HG03469 (cell line): ENCODE measurements at regions not wholly inside any gene's neighbourhood (a gene's known extent, or its start where the extent isn't known, plus 50 kb on each side); places are given as distances from the start of the nearest gene placed in this dataset.
"Not testable (repeated sequence)": the region's sequence is repeated elsewhere in the genome, so short reads cannot be mapped to it uniquely, and the experiment has no call there.

Experiments used
- ATAC-seq: cut with Tn5 transposase; IDR thresholded peaks from one replicate; pipeline ENCODE4 v1.9.1; 2021; ENCODE audit warnings: mild to moderate bottlenecking, moderate library complexity, moderate number of reproducible peaks; ENCODE audit not compliant: unreplicated experiment

DNA sequence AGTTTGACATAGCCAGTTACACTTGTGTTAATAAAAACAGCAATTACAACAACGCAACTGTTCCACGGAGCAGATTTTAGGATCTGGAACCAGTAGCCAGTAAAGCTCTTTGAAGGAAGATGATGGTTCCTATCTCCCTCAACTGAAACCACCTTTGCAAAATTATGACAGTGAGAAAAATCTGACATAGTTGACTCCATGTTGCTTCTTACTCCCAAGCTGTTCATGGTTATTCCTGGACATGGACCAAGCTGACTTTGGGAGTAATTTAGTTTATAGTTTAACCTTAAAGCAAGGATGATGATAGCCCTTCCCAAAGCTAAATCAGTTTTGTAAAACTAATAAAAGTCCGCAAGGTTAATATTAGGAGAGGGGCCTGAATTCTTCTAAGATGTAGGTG is 518.0 kb upstream of the ZP4 start:
- no peak for ATAC-seq

DNA sequence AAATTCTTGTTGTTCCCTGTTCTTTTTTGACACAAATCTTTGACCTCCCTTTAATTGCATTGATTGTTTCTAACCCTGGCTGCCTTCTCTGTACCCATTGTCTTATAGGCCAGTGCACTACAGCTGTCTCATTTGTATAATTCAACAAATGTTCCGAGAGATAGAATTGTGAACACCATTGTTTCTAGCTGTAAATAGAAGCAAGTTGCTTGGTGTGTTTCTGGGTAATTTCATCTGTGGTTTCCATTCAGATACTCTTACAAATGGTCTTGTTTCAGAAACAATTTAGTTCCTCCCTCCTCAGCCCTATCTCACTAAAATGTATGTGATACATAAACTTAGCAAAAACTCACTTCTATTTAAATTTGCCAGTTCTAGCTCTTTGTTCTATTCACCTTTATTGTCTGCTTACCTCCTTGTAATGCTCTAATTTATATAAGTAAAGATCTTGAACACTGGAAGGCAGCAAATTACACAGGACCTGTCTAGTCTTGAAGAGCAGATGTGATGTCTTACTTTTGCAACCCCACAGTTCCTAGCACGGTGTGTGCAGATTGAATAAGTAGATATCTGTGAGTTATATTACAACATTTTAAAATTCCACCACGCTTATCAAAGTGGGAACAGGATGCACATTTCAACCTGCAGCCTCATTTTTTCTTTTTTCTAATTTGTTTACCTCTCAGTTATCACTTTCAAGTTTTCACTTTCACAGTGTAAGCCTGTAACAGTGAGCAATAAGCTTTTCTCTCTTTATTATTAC is 515.6 kb upstream of the ZP4 start:
- no peak for ATAC-seq

- no peak for ATAC-seq
These were observed 514.2 kb upstream of the ZP4 start for GRCh38 chr1:238404921-238405320.

DNA sequence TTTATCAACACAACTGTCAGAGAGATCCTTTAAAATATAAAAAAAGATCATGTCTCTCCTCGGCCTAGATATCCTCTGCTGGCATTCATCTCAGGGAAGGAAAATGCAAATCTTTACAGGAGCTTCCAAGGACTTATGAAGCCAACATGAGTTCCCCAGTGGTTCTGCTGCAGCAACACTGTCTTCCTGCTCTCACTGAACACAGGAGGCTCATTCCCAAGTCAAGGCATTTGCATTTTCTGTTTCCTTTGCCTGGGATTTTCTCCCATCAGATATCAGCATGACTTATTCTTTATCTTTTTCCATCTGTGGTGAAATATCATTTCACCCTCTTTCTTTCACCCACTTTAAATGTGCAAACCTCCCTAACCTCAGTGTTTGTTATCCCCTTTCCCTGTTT is 513.8 kb upstream of the ZP4 start:
- ATAC-seq: no peak

- ATAC-seq: no peak
These were observed 510.4 kb upstream of the ZP4 start for GRCh38 chr1:238401144-238401543.

DNA sequence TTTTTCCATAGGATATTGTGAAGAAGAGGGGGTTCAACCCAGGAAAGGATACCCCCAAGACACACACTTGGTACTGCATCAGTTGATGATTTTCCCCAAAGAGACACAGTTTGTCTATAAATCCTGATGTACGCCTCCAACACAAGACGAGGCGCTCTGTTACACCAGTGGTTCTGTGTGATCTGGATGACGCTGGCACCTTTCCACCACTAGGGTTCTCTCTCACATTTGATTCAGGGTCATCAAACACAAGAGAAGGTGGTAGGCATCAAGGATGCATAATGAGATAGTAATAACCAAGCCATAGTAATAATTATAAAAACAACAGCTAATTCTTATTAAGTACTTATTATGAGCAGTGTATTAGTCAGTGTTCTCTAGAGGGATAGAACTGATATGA is 508.8 kb upstream of the ZP4 start:
- ATAC-seq: no peak

DNA sequence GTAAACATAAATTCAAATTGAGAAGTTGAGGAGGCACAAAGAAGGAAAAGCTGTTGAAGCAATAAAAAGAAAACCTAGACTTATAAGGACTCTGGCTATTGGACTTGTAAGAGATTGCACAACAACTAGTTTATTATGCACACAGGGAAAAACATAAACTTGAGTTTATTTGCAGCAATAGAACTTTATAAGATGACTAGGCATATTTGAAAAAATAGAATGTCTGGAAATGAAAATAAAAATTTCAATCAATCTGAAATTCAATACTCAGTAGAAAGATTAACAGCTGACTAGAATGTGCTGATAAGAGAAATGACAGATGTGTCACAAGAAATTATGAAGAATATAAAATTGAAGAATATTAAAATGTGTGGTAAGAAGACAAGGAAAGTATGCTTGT is 505.4 kb upstream of the ZP4 start:
- ATAC-seq: no peak

GRCh38 chr1:238384381-238384780 is 493.7 kb upstream of the ZP4 start:
- ATAC-seq: no peak

DNA sequence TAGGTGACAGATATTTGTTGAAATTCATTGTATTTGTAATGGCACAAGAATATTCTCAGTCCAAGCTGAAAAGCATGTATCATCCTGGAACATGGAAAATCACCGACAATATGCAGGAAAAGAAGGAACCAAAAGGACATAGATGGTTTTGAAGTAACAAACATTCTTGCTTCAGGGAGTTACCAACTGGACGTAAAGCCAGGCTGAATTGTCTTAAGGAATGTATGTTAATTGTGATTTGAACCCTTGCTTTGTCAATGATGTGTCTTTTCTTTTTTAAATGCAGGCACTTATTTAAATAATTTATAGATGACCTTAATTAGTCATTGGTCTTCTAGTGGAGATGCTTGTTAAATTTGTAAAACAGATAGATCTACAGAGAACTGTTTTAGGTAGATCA is 489.4 kb upstream of the ZP4 start:
- no peak for ATAC-seq

DNA sequence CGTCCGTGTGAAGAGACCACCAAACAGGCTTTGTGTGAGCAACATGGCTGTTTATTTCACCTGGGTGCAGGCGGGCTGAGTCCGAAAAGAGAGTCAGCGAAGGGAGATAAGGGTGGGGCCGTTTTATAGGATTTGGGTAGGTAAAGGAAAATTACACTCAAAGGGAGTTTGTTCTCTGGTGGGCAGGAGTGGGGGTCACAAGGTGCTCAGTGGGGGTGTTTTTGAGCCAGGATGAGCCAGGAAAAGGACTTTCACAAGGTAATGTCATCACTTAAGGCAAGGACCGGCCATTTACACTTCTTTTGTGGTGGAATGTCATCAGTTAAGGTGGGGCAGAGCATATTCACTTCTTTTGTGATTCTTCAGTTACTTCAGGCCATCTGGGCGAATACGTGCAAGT is 488.7 kb upstream of the ZP4 start:
- ATAC-seq: not testable (repeated sequence)

DNA sequence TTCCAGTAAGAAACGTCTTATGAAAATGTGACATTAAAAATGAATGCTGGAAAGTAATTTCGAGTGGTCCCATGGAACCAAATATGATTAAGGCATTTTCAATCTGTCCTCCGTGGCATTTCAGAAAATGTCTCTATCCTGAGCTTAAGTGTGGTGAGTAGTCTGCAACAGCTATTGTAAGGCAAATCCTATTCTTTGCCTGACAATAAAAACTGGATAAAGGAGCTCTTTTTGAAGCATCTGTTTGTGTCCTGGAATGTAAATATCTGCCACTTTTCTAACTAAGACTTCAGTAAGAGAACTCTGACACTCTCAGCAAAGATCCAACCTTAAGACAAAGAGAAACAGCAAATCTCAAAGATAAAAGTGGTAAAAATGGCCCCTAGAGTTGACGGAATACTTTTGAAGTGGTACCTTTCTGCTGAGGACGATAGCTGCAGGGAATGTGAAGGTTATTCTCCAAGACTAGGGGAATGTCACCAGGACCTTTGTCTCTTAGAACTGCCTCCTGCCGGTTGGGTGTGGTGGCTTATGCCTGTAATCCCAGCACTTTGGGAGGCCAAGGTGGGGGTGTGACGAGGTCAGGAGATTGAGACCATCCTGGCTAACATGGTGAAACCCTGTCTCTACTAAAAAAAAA is 486.7 kb upstream of the ZP4 start:
- ATAC-seq: no peak

- ATAC-seq: no peak
These were observed 479.9 kb upstream of the ZP4 start for GRCh38 chr1:238370599-238370998.

DNA sequence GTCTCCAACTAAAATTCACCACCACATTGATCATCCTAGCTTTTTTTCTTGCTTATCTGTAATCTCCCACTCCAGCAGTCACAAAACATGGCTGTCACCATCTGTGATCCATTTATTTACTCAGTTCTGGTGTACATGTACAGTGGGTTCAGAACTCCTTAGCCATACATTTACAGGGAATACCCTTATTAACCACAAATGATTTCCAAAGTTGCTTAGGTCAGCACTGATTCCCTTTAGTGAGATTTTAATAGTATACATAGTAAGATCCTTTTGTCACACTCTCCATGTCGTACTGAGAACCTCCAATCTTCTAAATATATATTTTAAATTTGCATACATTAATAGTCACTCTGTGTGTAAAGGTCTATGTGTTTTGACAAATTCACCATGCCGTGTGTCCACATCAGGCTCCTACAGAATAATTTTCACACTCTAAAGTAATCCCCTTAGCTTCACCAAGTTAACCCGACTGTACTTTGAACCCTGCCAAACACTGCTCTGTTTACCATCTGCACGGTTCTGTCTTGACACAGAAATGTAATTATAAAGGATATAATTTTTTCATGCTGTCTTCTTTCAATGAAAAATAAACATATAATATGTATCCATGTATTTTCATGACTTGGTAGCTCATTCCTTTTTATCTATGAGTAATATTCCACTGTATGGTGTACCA is 473.6 kb upstream of the ZP4 start:
- ATAC-seq: no peak

DNA sequence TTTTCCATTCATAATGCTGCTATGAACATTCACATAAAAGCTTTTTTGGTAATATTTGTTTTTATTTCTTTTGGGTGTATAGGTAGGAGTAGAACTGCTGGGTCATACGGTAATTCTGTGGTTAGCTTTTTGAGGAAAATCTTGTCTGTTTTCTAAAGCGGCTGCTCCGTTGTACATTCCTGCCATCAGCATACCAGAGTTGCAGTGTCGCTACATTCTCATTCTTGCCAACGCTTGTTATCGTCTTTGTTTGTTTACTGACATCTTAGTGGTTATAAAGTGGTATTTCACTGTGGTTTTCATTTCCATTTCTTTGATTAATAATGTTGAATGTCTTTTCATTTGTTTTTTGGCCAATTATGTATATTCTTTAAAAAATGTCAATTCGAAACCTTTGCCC is 469.8 kb upstream of the ZP4 start:
- ATAC-seq: no peak

DNA sequence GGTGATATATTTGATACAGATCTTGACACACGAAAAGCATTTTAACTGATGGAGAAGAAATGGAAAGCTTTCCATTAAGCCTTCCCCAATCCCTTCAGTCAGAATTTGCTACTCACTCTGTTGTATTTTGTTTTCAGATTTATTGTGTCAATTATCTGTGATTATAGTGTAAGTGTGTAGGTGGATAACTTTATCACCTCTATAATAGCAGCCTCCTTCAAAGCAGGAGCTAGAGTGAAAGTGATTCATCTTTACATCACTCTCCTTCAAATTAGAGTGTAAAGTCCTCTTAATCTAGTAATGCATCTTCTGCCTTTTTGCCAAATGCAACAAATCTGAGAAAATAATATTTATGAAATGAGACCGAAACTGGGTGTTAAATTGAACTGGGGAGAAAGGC is 459.7 kb upstream of the ZP4 start:
- no peak for ATAC-seq

DNA sequence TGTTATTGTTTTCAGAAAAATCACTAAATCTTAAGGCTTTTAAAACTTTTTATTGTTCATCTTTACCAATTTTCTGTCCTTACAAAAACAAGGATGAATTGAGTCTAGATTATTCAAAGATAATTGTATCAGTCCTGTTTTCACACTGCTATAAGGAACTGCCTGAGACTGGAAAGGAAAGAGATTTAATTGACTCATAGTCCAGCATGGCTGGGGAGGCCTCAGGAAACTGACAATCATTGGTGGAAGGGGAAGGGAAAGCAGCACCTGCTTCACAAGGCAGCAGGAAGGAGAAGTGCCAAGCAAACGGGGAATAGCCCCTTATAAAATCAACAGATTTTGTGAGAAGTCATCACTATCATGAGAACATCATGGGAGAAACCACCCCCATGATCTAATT is 455.6 kb upstream of the ZP4 start:
- ATAC-seq: no peak

- ATAC-seq: no peak
These were observed 455.1 kb upstream of the ZP4 start for GRCh38 chr1:238345837-238346236.

GRCh38 chr1:238343852-238344251 is 453.1 kb upstream of the ZP4 start:
- no peak for ATAC-seq

DNA sequence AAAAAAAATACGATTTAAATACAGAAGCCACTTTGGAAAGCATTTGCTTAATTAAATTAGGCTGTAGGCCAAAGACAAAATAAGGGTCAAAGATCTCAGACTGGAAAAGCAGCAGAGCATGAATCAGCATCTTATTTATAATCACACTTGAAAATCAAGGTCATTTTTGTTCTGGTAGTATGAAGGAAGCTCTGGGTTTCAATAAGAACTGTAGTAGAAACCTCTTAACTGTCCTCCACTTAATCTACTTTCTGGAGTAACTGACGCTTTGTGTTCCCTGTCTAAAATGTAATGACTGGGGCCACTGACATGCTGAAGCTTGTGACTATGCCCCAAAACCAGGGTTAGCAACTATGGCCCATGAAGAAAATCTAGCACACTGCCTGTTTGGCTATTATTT is 450.7 kb upstream of the ZP4 start:
- ATAC-seq: no peak

- no peak for ATAC-seq
These were observed 450.3 kb upstream of the ZP4 start for GRCh38 chr1:238340989-238341388.

DNA sequence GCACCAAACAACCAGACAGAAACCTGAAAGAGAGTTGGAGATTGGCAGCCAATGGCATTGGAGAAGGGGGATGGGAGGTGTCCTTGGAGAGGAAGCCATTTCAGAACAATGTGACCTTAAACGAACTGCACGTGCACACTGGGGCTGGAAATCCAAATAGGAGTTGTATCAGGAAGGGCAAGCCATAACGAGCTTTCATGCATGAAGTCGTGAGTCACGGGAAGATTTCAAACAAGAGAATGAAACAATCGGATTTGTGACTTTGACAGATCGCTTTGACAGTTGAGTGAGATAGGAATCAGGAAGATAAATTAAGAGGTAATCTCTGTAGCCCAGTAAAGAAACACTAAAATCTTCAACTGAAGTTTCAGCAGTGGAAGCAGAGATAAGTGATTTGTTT is 445.8 kb upstream of the ZP4 start:
- ATAC-seq: no peak

DNA sequence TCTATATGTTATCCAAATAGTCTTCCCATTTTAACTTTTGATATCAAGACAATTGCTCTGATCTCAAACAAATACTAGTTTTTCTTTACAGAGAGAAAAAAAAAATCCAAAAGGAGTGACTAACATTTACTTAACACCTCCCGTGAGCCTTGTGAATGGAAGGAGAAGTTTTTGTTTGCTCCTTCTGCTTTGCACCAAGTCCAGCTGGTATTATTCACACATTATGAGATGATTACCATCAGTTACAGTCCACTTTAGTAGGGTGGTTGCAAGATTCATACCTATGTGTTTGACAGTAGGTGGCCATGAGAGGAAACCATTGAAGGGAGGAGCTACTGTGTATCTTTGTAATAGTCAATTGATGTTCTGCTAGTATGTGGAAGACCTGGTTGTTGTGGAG is 443.4 kb upstream of the ZP4 start:
- no peak for ATAC-seq
